ENCODE measurements at regions not wholly inside any gene's neighbourhood (a gene's known extent, or its start where the extent isn't known, plus 50 kb on each side); places are given as distances from the start of the nearest gene placed in this dataset.

DNA sequence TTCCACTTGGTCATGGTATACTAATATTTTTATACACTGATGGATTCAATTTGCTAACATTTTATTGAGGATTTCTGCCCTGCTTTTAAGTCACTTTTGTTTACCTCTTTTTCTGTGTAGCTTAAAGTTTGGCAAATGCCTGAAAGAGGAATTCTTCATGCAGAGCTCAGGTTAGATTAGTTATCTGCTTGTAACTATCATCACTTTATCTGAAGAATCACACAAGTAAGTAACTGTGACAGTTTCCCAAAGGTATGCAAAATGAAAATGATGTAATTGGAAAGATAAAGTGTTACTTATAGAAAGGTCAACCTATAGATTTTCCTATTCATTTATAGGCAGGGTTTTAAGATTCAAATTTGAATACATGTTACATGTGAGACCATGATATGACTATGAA lies 188.8 kb upstream of the ACTBL2 start:
- TF ChIP-seq, protein P1, sequence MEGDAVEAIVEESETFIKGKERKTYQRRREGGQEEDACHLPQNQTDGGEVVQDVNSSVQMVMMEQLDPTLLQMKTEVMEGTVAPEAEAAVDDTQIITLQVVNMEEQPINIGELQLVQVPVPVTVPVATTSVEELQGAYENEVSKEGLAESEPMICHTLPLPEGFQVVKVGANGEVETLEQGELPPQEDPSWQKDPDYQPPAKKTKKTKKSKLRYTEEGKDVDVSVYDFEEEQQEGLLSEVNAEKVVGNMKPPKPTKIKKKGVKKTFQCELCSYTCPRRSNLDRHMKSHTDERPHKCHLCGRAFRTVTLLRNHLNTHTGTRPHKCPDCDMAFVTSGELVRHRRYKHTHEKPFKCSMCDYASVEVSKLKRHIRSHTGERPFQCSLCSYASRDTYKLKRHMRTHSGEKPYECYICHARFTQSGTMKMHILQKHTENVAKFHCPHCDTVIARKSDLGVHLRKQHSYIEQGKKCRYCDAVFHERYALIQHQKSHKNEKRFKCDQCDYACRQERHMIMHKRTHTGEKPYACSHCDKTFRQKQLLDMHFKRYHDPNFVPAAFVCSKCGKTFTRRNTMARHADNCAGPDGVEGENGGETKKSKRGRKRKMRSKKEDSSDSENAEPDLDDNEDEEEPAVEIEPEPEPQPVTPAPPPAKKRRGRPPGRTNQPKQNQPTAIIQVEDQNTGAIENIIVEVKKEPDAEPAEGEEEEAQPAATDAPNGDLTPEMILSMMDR (IDR thresholded peaks at IDR 0.05): no peak
- TF ChIP-seq POLR2AphosphoS5 (IDR thresholded peaks at IDR 0.05) (no peak), EP300 (IDR thresholded peaks at IDR 0.05) (no peak)
